Tibial nerve (tissue), 4 donors: ENCODE measurements at regions not wholly inside any gene's neighbourhood (a gene's known extent, or its start where the extent isn't known, plus 50 kb on each side); places are given as distances from the start of the nearest gene placed in this dataset.

Experiments used
- DNase-seq, 2 donors: peaks; one replicate each; pipeline ENCODE4 v3.0.0-alpha.2; 2019; ENCODE audit warnings: low spot score in 2 of 2
- H3K27ac ChIP-seq, 4 donors: fragments of 200-600 bp; sonication (generic) in 3 of 4; one replicate each; pipeline ENCODE4 v1.5.1; 2017 to 2019; ENCODE audit warnings: mild to moderate bottlenecking in 1 of 4
- H3K27me3 ChIP-seq, 2 donors: fragments of 200-600 bp; sonication (generic) in 1 of 2; one replicate each; pipeline versions ENCODE4 v1.5.1 to v1.6.0; 2017 to 2019
- H3K36me3 ChIP-seq, 3 donors: fragments of 200-600 bp; sonication (generic); one replicate each; pipeline ENCODE4 v1.5.1; 2018 to 2019
- H3K4me1 ChIP-seq, 4 donors: fragments of 200-600 bp; sonication (generic) in 3 of 4; one replicate each; pipeline ENCODE4 v1.5.1; 2017 to 2019
- H3K4me3 ChIP-seq, 4 donors: fragments of 200-600 bp; sonication (generic) in 3 of 4; one replicate each; pipeline ENCODE4 v1.5.1; 2017 to 2019; ENCODE audit warnings: mild to moderate bottlenecking in 1 of 4, moderate library complexity in 1 of 4
- H3K9me3 ChIP-seq, 4 donors: fragments of 200-600 bp; sonication (generic) in 3 of 4; one replicate each; pipeline ENCODE4 v1.5.1; 2017 to 2019
- CTCF ChIP-seq, 5 experiments: fragments of 200-600 bp in 3 of 5; fragments of 450-650 bp in 2 of 5; sonication (generic) in 3 of 5; IDR thresholded peaks; one replicate each; pipeline ENCODE4 v1.5.1; 2016 to 2019; ENCODE audit warnings: antibody characterized with exemption in 5 of 5, mild to moderate bottlenecking in 3 of 5, moderate library complexity in 2 of 5
- EP300 ChIP-seq, 2 donors: sonication (generic); formaldehyde crosslinking; IDR thresholded peaks; one replicate each; pipeline ENCODE4 v1.6.1; 2017; ENCODE audit warnings: antibody characterized with exemption in 2 of 2, mild to moderate bottlenecking in 1 of 2
- POLR2A ChIP-seq, 2 donors: fragments of 450-650 bp; IDR thresholded peaks; one replicate each; pipeline ENCODE4 v1.6.1; 2017; ENCODE audit warnings: antibody characterized with exemption in 2 of 2, mild to moderate bottlenecking in 2 of 2, moderate library complexity in 2 of 2
- WGBS, 2 donors: methylation state at CpG; one replicate each; pipeline ENCODE4 v1.1.5; 2018; 5-methylcytosine and 5-hydroxymethylcytosine counted together

- Histone ChIP-seq H3K4me1 (no peaks in the 10 kb centered on the region), H3K27me3 (no peaks in the 10 kb centered on the region), H3K27ac (no peak overlapping the region), H3K4me3 (no peak overlapping the region), H3K36me3 (no peaks in the 10 kb centered on the region), H3K9me3 (no peaks in the 10 kb centered on the region)
- TF ChIP-seq CTCF (IDR thresholded peaks at IDR 0.05) (no peak), EP300 (IDR thresholded peaks at IDR 0.05) (no peak), POLR2A (IDR thresholded peaks at IDR 0.05) (no peak)
- no peak for DNase-seq
- 42 to 43% methylated on average over 5 of the region's 5 CpGs for WGBS, 2 donors
These were observed 177.9 kb downstream of the PTH2R start for GRCh38 chr2:208584378-208584985.

GRCh38 chr2:208586516-208586915 is 179.9 kb downstream of the PTH2R start:
- H3K27ac ChIP-seq = no peak overlapping the region
- H3K27me3 ChIP-seq = no peaks in the 10 kb centered on the region
- no peaks in the 10 kb centered on the region for H3K36me3 ChIP-seq
- DNase-seq = no peak
- H3K4me3 ChIP-seq = no peak overlapping the region
- no peaks in the 10 kb centered on the region for H3K9me3 ChIP-seq
- WGBS, 2 donors = 80 to 81% methylated on average over 2 of the region's 2 CpGs
- TF ChIP-seq EP300 (IDR thresholded peaks at IDR 0.05) = no peak
- no peaks in the 10 kb centered on the region for H3K4me1 ChIP-seq

GRCh38 chr2:208594642-208595385 is 188.2 kb downstream of the PTH2R start:
- no peaks in the 10 kb centered on the region for H3K27me3 ChIP-seq
- H3K36me3 ChIP-seq = no peaks in the 10 kb centered on the region
- no peaks in the 10 kb centered on the region for H3K4me1 ChIP-seq
- TF ChIP-seq POLR2A (IDR thresholded peaks at IDR 0.05) (no peak), EP300 (IDR thresholded peaks at IDR 0.05) (no peak), CTCF (IDR thresholded peaks at IDR 0.05) (no peak)
- H3K4me3 ChIP-seq = no peak overlapping the region
- H3K27ac ChIP-seq = no peak overlapping the region
- H3K9me3 ChIP-seq = peaks cover 0 to 6% (median 0%) of the 10 kb centered on the region in 4 donors
- DNase-seq = no peak

GRCh38 chr2:208595386-208596275 is 189.0 kb downstream of the PTH2R start:
- TF ChIP-seq EP300 (IDR thresholded peaks at IDR 0.05) (no peak), CTCF (IDR thresholded peaks at IDR 0.05) (no peak), POLR2A (IDR thresholded peaks at IDR 0.05) (no peak)
- WGBS, 2 donors = 70 to 75% methylated on average over 3 of the region's 3 CpGs
- Histone ChIP-seq H3K4me3 (no peak overlapping the region), H3K27me3 (no peaks in the 10 kb centered on the region), H3K9me3 (peaks cover 0 to 14% (median 0%) of the 10 kb centered on the region in 4 donors), H3K36me3 (no peaks in the 10 kb centered on the region), H3K4me1 (no peaks in the 10 kb centered on the region), H3K27ac (no peak overlapping the region)
- no peak for DNase-seq

- Histone ChIP-seq H3K27ac (no peak overlapping the region), H3K27me3 (no peaks in the 10 kb centered on the region), H3K9me3 (peaks cover 0 to 11% (median 0%) of the 10 kb centered on the region in 4 donors), H3K4me3 (no peak overlapping the region), H3K4me1 (no peaks in the 10 kb centered on the region), H3K36me3 (no peaks in the 10 kb centered on the region)
- TF ChIP-seq CTCF (IDR thresholded peaks at IDR 0.05) = no peak
- DNase-seq = no peak
- WGBS, 2 donors = 41 to 59% methylated on average over 4 of the region's 4 CpGs
These were observed 201.1 kb downstream of the PTH2R start for GRCh38 chr2:208607694-208608093.
